ENCODE measurements at regions not wholly inside any gene's neighbourhood (a gene's known extent, or its start where the extent isn't known, plus 50 kb on each side); places are given as distances from the start of the nearest gene placed in this dataset.

GRCh38 chr5:115458003-115458409, 86.6 kb downstream of the FEM1C start:
- TF ChIP-seq EGR1 (IDR thresholded peaks at IDR 0.05) (no peak), TCF12 (IDR thresholded peaks at IDR 0.05; ENCODE audit: low read depth) (no peak), REST (IDR thresholded peaks at IDR 0.05; ENCODE audit: low read depth) (no peak), TEAD4 (IDR thresholded peaks at IDR 0.05) (no peak), MAX (IDR thresholded peaks at IDR 0.05) (peak; percentile 39; the same call in 1 of the 2 replicates)

GRCh38 chr5:115457571-115457970, 87.0 kb downstream of the FEM1C start:
- TF ChIP-seq EGR1 (IDR thresholded peaks at IDR 0.05) (no peak), RAD21 (IDR thresholded peaks at IDR 0.05; ENCODE audit: low read depth) (no peak), YY1 (IDR thresholded peaks at IDR 0.05; ENCODE audit: low read depth) (no peak), MAX (IDR thresholded peaks at IDR 0.05) (no peak), FOXM1 (IDR thresholded peaks at IDR 0.05; ENCODE audit: borderline replicate concordance, low read depth) (no peak), REST (IDR thresholded peaks at IDR 0.05; ENCODE audit: low read depth) (no peak), TCF12 (IDR thresholded peaks at IDR 0.05; ENCODE audit: low read depth) (no peak), CEBPB (IDR thresholded peaks at IDR 0.05) (no peak), NFIC (IDR thresholded peaks at IDR 0.05) (no peak), TEAD4 (IDR thresholded peaks at IDR 0.05) (no peak), ZBTB7A (IDR thresholded peaks at IDR 0.05; ENCODE audit: low read depth) (no peak), EP300 (IDR thresholded peaks at IDR 0.05; ENCODE audit: borderline replicate concordance) (no peak)

GRCh38 chr5:115456539-115457040, 88.0 kb downstream of the FEM1C start:
- TF ChIP-seq REST (IDR thresholded peaks at IDR 0.05; ENCODE audit: low read depth) (no peak), ZBTB7A (IDR thresholded peaks at IDR 0.05; ENCODE audit: low read depth) (no peak), EP300 (IDR thresholded peaks at IDR 0.05; ENCODE audit: borderline replicate concordance) (no peak), CEBPB (IDR thresholded peaks at IDR 0.05) (no peak), TAF1 (IDR thresholded peaks at IDR 0.05; ENCODE audit: low read depth) (no peak), MAX (IDR thresholded peaks at IDR 0.05) (no peak), TCF12 (IDR thresholded peaks at IDR 0.05; ENCODE audit: low read depth) (no peak), CREB1 (IDR thresholded peaks at IDR 0.05; ENCODE audit: low read depth) (no peak), YY1 (IDR thresholded peaks at IDR 0.05; ENCODE audit: low read depth) (no peak), NFIC (IDR thresholded peaks at IDR 0.05) (no peak), TEAD4 (IDR thresholded peaks at IDR 0.05) (no peak)

GRCh38 chr5:115456056-115456455, 88.5 kb downstream of the FEM1C start:
- TF ChIP-seq YY1 (IDR thresholded peaks at IDR 0.05; ENCODE audit: low read depth) (no peak), EGR1 (IDR thresholded peaks at IDR 0.05) (no peak), ZBTB7A (IDR thresholded peaks at IDR 0.05; ENCODE audit: low read depth) (no peak), TAF1 (IDR thresholded peaks at IDR 0.05; ENCODE audit: low read depth) (no peak), FOXM1 (IDR thresholded peaks at IDR 0.05; ENCODE audit: borderline replicate concordance, low read depth) (no peak), CEBPB (IDR thresholded peaks at IDR 0.05) (no peak), TCF12 (IDR thresholded peaks at IDR 0.05; ENCODE audit: low read depth) (no peak), NFIC (IDR thresholded peaks at IDR 0.05) (no peak), RAD21 (IDR thresholded peaks at IDR 0.05; ENCODE audit: low read depth) (no peak), EP300 (IDR thresholded peaks at IDR 0.05; ENCODE audit: borderline replicate concordance) (no peak), MAX (IDR thresholded peaks at IDR 0.05) (no peak), CREB1 (IDR thresholded peaks at IDR 0.05; ENCODE audit: low read depth) (no peak), TEAD4 (IDR thresholded peaks at IDR 0.05) (no peak), REST (IDR thresholded peaks at IDR 0.05; ENCODE audit: low read depth) (no peak), USF1 (IDR thresholded peaks at IDR 0.05) (no peak)

All from Ishikawa (cell line).